ENCODE measurements at regions not wholly inside any gene's neighbourhood (a gene's known extent, or its start where the extent isn't known, plus 50 kb on each side); places are given as distances from the start of the nearest gene placed in this dataset.

- DNase-seq (ENCODE audit: low spot score): no peak
These were observed 253.7 kb downstream of the SNAPC1 start for GRCh38 chr14:62015945-62016344.

- DNase-seq (ENCODE audit: low spot score): no peak
These were observed 255.5 kb downstream of the SNAPC1 start for GRCh38 chr14:62017651-62018230.

- no peak for DNase-seq (ENCODE audit: low spot score)
These were observed 256.4 kb downstream of the SNAPC1 start for GRCh38 chr14:62018606-62019005.

DNA sequence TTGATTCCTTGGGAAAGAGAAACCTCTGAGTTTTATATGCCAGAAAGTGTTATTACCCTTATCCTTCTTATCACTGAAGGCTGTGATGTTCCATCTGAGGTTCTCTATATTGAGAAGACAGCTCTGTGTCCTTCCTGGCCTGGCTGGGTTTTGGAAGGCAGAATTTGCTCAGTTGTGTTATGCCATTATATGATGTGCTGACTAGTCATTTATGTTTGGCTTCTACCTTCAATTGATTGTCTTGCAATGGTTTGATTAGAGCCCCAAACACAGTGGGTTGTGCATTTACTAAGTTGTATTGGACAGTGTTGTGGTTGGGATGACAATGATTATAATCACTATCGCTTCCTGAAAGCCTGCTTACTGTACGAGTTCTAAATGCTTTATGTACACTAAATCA, 265.7 kb downstream of the SNAPC1 start:
- no peak for DNase-seq (ENCODE audit: low spot score)

- no peak for DNase-seq (ENCODE audit: low spot score)
These were observed 267.3 kb downstream of the SNAPC1 start for GRCh38 chr14:62029569-62029924.

DNA sequence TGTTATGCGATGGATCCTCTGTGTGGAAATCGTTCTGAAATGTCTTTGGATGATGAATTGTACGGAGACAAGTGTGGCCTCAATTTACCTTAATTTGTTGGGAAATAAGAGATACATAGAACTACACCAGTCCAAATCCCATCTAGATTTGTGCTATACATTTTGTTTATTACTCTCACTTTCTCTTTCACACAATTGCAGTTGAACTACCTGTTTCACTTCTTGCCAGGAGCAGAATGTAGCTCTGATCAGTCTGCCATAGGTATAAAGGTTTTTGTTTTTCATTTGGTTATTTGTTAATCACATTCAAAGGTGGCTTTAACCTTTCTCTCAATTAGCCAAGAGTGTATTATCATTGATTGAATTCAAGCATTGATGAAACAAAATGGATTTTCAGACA, 268.2 kb downstream of the SNAPC1 start:
- no peak for DNase-seq (ENCODE audit: low spot score)

GRCh38 chr14:62031504-62031903, 269.3 kb downstream of the SNAPC1 start:
- DNase-seq (ENCODE audit: low spot score): no peak

DNA sequence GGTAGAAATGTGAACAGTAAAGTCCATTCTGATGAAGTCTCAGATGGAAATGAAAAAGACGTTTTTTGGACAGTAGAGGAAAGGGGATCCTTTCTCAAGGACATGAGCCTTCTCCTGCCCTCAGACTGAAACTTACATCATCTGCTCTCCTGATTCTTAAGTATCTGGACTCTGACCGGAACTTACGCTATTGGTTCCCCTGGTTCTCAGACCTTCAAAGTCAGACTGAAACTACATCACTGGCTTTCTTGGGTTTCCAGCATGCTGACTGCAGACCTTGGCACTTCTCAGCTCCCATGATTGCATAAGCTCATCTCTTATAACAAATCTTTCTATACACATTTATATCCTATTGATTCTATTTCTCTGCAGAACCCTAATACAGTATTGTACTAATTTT, 291.0 kb downstream of the SNAPC1 start:
- no peak for DNase-seq (ENCODE audit: low spot score)

DNA sequence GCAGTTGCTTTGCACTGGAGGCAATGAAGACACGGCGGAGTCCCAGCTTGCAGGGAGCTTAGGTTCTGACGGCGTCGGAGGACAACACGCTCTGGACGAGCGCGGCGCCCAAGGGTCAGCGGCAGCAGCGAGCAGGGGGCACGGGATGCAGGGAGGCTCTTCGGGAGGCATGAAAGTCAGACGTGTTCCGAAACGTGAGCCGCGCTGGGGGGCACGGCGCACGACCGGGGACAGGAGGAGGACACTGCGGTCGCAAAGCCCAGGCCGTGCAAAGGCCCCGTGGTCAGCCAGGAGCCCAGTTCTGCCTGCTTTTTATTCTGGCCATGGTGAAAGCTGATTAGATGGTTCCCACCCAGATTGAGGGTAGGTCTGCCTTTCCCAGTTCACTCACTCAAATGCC, 294.6 kb downstream of the SNAPC1 start:
- DNase-seq (ENCODE audit: low spot score): no peak

DNA sequence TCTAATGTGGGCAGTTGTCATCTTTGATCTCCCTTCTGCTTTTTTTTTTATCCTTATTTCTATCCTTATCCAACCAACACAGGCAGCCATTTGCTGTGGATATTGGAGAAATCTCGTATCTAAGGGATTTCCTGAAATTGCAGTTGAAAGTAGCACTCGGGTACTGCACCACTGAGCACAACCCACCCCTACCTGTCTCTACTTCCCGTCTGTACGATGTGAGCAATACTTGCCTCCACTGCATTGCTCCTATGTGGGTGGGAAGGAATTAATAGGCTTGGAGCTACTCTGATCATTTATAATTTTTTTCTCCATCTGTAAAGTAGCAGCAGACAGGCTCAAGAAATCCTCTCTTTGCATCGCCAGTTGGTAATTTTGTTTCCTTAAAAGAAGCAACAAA, 300.4 kb downstream of the SNAPC1 start:
- DNase-seq (ENCODE audit: low spot score): no peak

DNA sequence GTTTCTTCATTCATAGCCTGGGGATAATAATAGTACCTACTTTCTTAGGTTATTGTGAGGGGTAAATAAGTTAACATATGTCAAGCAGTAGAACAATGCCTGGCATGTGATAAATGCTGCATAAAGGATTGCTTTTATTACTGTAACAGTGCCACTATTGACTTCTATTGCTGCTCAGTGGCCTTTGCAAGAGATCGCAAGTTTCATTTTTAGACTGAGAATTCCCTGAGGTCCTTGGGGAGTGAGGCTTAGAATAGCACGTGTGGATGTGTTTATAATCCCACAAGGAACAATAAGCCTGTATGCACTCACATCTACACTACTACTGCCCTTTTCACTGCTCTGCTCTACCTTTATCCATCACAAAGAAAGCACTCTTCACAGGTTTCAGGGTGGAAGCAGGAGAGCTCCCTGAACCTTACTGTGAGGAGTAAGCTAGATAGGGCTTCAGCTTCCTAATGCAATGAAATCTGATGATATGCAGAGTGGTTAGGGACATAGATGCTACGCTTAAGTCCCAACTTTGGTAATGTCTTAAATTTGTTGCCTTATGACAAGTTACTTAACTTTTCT, 302.6 kb downstream of the SNAPC1 start:
- no peak for DNase-seq (ENCODE audit: low spot score)

DNA sequence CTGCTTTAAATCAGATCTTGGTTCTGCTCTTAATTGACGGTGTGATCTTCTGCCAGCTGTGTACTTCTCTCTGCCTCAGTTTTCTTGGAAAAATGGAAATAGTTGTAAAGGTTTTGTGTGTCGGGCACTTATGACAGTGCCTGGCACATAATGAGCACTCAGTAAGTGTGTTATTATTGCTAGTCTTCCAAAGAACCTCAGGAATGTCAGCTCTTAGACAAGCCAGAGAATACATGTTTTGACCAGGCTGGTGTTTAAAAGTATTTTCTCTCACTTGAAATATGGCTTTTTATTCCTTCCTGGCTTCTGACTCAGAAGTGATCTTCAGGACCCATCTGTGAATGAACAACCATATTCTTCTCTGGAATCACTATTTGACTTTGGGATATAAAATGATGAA, 304.1 kb downstream of the SNAPC1 start:
- no peak for DNase-seq (ENCODE audit: low spot score)

DNA sequence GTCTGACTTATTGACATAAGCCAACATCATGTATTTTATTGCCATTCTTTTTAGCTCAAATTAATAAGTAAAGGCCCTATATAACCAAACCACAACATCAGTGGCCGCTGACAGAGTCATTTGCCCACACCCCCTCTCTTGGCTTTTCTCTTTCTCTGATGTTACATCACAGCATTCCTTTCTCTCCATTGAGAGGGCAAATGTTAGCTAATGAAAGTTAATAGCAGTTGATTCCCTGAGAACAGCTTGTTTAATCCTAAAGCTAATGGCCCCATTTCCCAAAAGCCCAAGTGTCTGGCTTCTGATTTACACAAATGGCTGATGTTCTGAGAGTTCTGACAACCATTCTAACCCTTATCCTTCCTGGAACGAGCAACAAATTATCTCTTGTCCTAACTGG, 308.8 kb downstream of the SNAPC1 start:
- no peak for DNase-seq (ENCODE audit: low spot score)

GRCh38 chr14:62076368-62076767, 314.1 kb downstream of the SNAPC1 start:
- no peak for DNase-seq (ENCODE audit: low spot score)

- no peak for DNase-seq (ENCODE audit: low spot score)
These were observed 314.8 kb downstream of the SNAPC1 start for GRCh38 chr14:62076825-62077605.

- DNase-seq (ENCODE audit: low spot score): peak; percentile 19
These were observed 315.5 kb downstream of the SNAPC1 start for GRCh38 chr14:62077676-62078261.

DNA sequence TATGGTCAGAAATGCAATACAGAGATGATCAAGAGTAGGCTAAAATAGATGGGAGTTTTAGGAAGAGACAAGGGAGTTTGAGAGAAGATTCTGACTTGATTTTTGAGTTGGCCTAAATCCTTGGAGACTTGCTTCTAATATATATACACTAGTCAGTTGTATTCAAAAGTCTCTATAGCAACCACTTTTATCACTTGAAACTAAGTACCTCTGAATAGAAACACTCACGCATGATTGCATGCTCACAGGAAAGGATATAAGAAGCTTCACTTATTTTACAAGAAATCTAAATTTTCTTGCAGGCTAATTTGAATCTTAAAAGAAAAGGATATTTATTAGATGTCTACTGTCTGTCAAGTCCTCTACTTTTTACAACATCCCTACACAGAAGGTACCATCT, 316.8 kb downstream of the SNAPC1 start:
- no peak for DNase-seq (ENCODE audit: low spot score)

- DNase-seq (ENCODE audit: low spot score): no peak
These were observed 318.9 kb downstream of the SNAPC1 start for GRCh38 chr14:62081012-62081612.

- DNase-seq (ENCODE audit: low spot score): no peak
These were observed 319.7 kb downstream of the SNAPC1 start for GRCh38 chr14:62081951-62082350.

DNA sequence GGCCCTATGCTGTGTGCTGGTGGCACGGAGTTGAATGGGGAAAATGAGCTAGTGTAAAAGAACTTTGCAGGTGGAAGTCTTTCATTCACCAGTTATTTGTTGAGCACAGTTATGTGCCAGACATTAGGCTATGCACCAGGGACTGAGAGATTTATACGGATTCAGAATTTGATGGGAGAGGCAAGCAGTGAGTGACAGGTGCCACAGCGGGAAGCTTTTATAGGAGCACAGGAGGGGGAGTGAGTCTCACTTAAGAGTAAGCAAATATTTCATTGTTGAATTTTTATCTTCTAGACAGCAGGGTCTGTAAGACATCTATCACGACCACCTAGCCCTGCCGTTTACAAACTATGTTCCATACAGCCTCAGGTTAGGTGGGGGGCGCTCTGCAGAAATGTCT, 320.6 kb downstream of the SNAPC1 start:
- no peak for DNase-seq (ENCODE audit: low spot score)

DNA sequence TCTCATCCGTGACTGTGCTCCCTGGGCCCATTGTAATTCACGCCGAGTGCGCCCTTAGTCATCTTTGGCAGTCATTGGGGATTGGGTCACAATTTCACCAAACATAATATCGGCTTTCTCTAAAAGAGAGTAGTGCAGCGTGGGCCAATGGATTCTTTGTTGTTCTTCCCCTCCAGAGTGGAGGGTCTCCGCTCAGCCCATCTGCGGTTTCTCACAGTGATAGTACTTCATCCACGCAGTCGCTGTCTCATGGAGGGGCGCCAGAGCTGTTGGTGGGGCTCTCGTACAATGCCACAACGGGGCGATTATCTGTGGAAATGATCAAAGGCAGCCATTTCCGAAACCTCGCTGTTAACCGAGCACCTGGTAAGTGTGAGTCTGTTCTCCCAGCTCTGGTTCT, 321.8 kb downstream of the SNAPC1 start:
- no peak for DNase-seq (ENCODE audit: low spot score)

GRCh38 chr14:62087191-62087590, 325.0 kb downstream of the SNAPC1 start:
- no peak for DNase-seq (ENCODE audit: low spot score)

DNA sequence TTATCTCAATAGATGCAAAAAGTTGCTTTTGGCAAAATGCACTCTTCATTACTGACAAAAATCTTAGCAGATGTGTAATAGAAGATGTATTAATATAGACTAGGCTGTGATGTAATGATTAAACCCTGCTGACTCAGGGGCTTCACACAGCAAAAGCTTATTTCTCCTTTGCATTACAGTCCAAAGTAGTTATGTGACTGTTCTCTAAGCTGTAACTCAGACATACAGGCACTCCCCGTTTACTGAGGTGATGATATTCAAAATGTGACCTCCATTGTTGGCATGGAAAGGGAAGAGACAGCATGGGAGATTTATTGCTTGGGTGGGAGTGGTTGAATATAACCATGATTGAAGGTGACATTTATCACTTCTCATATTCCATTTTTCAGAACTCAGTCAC, 331.5 kb downstream of the SNAPC1 start:
- DNase-seq (ENCODE audit: low spot score): no peak

Data from CD4-positive, alpha-beta T cell treated with Interleukin-2 at 100 ng/mL for 4 hours (primary cell).